ENCODE measurements at regions not wholly inside any gene's neighbourhood (a gene's known extent, or its start where the extent isn't known, plus 50 kb on each side); places are given as distances from the start of the nearest gene placed in this dataset.

DNA sequence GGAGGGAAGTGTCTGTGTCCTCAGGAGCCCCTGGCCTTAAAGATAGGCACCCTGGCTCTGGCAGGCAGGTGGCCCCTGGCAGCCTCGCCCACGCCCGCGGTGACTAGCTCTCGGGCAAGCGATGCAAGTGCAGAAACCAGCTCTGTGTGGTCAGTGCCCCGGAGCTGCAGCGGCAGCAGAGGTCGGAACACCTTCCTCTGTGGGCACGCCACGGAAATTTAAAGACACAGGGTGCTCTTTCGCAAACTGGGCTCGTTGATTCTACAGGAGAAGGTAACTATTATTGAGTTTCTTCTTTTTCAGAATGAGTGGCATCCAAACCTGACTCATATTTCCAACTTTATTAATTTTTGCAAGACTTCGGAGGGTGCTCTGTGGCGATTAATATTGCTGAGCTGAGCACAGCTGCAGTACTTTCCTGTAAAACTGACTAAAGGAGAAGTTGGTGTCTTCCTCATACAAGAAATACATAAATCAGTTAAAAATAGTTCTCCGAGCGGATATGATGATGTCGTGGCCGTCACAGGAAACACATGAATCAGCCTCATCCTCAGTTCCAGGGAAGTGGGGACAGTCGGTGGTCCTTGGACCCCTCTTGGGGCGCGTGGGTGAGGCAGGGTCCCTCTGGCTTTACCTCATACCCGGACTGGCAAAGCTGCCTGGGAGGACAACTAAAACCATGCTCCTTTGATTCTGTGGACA lies 120.2 kb downstream of the METRNL start:
- DNase-seq (ENCODE audit: low read depth in 1 of 2, low spot score in 2 of 2) (no peak), FAIRE-seq (no peak)
- H3K14ac ChIP-seq (ENCODE audit: insufficient read length), result no peak overlapping the region
- H3K18ac ChIP-seq (ENCODE audit: extremely low read depth, low read length), result no peak overlapping the region
- H2BK120ac ChIP-seq (replicated peaks; ENCODE audit: low read depth, low read length), result no peak overlapping the region
- peaks cover 73 to 95% of the 10 kb centered on the region in 2 experiments for H3K9me3 ChIP-seq (ENCODE audit: insufficient read depth in 2 of 2, low read depth in 1 of 2, low read length in 1 of 2)
- no peak overlapping the region for H3K4me2 ChIP-seq (ENCODE audit: insufficient read depth in 1 of 2, low read depth in 2 of 2, low read length in 2 of 2)
- WGBS, 2 experiments (ENCODE audit: extremely low coverage in 1 of 2, insufficient coverage in 1 of 2, insufficient read length in 1 of 2, insufficient replicate concordance in 2 of 2, low coverage in 1 of 2, low lambda C conversion rate in 2 of 2, missing lambda C conversion rate in 1 of 2), result 92% methylated on average over 23 of the region's 23 CpGs; no CpG with 5 or more reads in 1 of the 2 experiments
- no peak overlapping the region for H3K56ac ChIP-seq (replicated peaks; ENCODE audit: insufficient read length, low read depth, low read length)
- H3K23ac ChIP-seq (ENCODE audit: insufficient read length), result no peak overlapping the region
- no peak overlapping the region for H2AFZ ChIP-seq (ENCODE audit: low read length)
- ChIA-PET POLR2A (ENCODE audit: partially characterized antibody) (no interaction called here), CTCF (ENCODE audit: partially characterized antibody) (interaction anchor here (0.7 to 1.4 kb wide), 5 partner anchors 14 to 585 kb away, joined by 3 read pairs; no protein-coding TSS in a partner anchor)
- H3K79me2 ChIP-seq (ENCODE audit: control insufficient read depth in 1 of 2, insufficient read depth in 2 of 2, low read length in 2 of 2), result no peaks in the 10 kb centered on the region
- H2BK20ac ChIP-seq (ENCODE audit: low read length), result no peak overlapping the region
- H2AK5ac ChIP-seq (ENCODE audit: low read depth, low read length), result no peak overlapping the region
- no peak overlapping the region for H3K4ac ChIP-seq (replicated peaks; ENCODE audit: insufficient read length, low read depth, low read length)
- H2BK12ac ChIP-seq (ENCODE audit: low read depth, low read length), result no peak overlapping the region
- H4K5ac ChIP-seq (ENCODE audit: insufficient read length, low read depth, low read length), result no peak overlapping the region
- no peak overlapping the region for H2BK5ac ChIP-seq (ENCODE audit: low read depth, low read length)
- no peaks in the 10 kb centered on the region for H3K36me3 ChIP-seq (ENCODE audit: control insufficient read depth in 2 of 4, insufficient read depth in 4 of 4, low read length in 3 of 4)
- H3K4me1 ChIP-seq (replicated peaks in 1 of 4; ENCODE audit: control insufficient read depth in 3 of 4, insufficient read depth in 4 of 4, low read length in 3 of 4), result no peaks in the 10 kb centered on the region
- H3K9ac ChIP-seq (replicated peaks in 1 of 4; ENCODE audit: extremely low read depth in 1 of 4, low read depth in 3 of 4, low read length in 3 of 4), result no peak overlapping the region
- TF ChIP-seq POLR2A (IDR thresholded peaks at IDR 0.05; ENCODE audit: control extremely low read depth in 1 of 2, low read depth in 2 of 2, low read length in 2 of 2), result no peak
- TF ChIP-seq TAF1 (IDR thresholded peaks at IDR 0.05; ENCODE audit: low read depth, low read length), result no peak
- no peak for TF ChIP-seq CHD1 (IDR thresholded peaks at IDR 0.05; ENCODE audit: low read depth, low read length)
- no peak for TF ChIP-seq CEBPB (IDR thresholded peaks at IDR 0.05; ENCODE audit: low read depth, low read length)
- TF ChIP-seq SRF (IDR thresholded peaks at IDR 0.05; ENCODE audit: low read depth, low read length), result no peak
- TF ChIP-seq CBX5 (IDR thresholded peaks at IDR 0.05; ENCODE audit: low read depth, low read length), result no peak
- TF ChIP-seq SP2 (IDR thresholded peaks at IDR 0.05; ENCODE audit: low read length), result no peak
- TF ChIP-seq SIX5 (IDR thresholded peaks at IDR 0.05; ENCODE audit: low read depth, low read length), result no peak
- TF ChIP-seq ZNF274 (IDR thresholded peaks at IDR 0.05; ENCODE audit: borderline replicate concordance, extremely low read depth, low read length), result no peak
- TF ChIP-seq MAX (IDR thresholded peaks at IDR 0.05), result no peak
- no peak for TF ChIP-seq CREB1 (IDR thresholded peaks at IDR 0.05)
- H3K4me3 ChIP-seq (ENCODE audit: extremely low read depth in 1 of 4, insufficient read depth in 2 of 4, low read depth in 3 of 4, low read length in 4 of 4), result no peak overlapping the region
- H4K20me1 ChIP-seq (replicated peaks in 1 of 2; ENCODE audit: control insufficient read depth in 1 of 2, insufficient read depth in 2 of 2, low read length in 2 of 2), result no peaks in the 10 kb centered on the region
- H2BK15ac ChIP-seq (ENCODE audit: low read length), result no peak overlapping the region
- no peaks in the 10 kb centered on the region for H3K79me1 ChIP-seq (ENCODE audit: low read depth, low read length)
- H3K27ac ChIP-seq (ENCODE audit: low read depth, low read length), result no peak overlapping the region
- no peak overlapping the region for H4K91ac ChIP-seq (replicated peaks; ENCODE audit: insufficient read length, low read length)
- H3K23me2 ChIP-seq (ENCODE audit: low read depth, low read length), result no peaks in the 10 kb centered on the region
- no peaks in the 10 kb centered on the region for H3K27me3 ChIP-seq (replicated peaks in 1 of 4; ENCODE audit: control insufficient read depth in 3 of 4, extremely low read depth in 1 of 4, insufficient read depth in 3 of 4, low read length in 3 of 4)
- H4K8ac ChIP-seq (ENCODE audit: extremely low read depth, insufficient read depth, low read length), result no peak overlapping the region
